ENCODE measurements at regions not wholly inside any gene's neighbourhood (a gene's known extent, or its start where the extent isn't known, plus 50 kb on each side); places are given as distances from the start of the nearest gene placed in this dataset.

DNA sequence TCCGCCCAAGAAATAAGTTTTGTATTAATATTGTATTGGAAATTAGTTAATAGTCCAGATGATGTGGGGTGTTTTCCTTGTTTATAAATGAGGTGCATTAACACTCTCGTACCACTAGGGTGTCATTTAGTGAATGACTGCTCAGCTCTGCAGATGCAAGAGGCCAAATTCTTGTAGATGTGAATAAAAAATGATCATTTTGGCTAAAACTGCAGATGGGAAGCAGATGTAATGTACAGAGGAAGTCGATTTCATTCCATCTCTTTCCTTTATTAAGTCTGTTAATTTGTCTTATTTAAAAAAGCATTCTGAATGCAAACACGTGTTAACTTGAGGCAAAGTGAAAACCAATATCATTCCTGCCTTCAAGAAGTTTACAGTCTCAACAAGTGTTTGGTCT is 108.1 kb downstream of the DHX15 start:
- TF ChIP-seq, protein P1, sequence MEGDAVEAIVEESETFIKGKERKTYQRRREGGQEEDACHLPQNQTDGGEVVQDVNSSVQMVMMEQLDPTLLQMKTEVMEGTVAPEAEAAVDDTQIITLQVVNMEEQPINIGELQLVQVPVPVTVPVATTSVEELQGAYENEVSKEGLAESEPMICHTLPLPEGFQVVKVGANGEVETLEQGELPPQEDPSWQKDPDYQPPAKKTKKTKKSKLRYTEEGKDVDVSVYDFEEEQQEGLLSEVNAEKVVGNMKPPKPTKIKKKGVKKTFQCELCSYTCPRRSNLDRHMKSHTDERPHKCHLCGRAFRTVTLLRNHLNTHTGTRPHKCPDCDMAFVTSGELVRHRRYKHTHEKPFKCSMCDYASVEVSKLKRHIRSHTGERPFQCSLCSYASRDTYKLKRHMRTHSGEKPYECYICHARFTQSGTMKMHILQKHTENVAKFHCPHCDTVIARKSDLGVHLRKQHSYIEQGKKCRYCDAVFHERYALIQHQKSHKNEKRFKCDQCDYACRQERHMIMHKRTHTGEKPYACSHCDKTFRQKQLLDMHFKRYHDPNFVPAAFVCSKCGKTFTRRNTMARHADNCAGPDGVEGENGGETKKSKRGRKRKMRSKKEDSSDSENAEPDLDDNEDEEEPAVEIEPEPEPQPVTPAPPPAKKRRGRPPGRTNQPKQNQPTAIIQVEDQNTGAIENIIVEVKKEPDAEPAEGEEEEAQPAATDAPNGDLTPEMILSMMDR (conservative IDR thresholded peaks at IDR 0.05; ENCODE audit: control insufficient read depth, insufficient read depth, low read depth, low read length), result peak; percentile 67
- H3K4me3 ChIP-seq (ENCODE audit: control insufficient read depth, low read depth, low read length), result no peak overlapping the region
- DNase-seq (ENCODE audit: low read depth), result peak; percentile 46

DNA sequence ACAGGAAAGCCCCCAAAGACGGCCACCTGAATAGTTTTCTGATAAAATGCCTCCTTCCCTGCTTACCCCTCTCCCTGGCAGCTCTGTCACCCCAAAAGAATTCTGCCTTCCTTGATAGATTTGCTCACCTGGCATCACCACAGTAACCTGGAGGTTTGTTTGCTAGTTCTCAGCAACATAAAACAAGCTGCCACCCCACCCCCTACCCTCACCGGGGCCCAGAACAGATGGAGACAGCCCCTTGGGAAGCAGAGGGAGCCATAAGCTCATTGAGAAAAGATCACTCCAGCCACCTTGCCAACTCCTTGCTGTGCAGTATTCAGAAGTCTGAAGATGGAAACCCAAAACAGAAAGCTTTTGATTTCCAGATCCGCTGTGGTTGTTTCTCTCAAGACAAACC is 108.6 kb downstream of the DHX15 start:
- no peak for DNase-seq (ENCODE audit: low read depth)
- H3K4me3 ChIP-seq (ENCODE audit: control insufficient read depth, low read depth, low read length), result no peak overlapping the region
- TF ChIP-seq, protein P1 (conservative IDR thresholded peaks at IDR 0.05; ENCODE audit: control insufficient read depth, insufficient read depth, low read depth, low read length), result no peak

DNA sequence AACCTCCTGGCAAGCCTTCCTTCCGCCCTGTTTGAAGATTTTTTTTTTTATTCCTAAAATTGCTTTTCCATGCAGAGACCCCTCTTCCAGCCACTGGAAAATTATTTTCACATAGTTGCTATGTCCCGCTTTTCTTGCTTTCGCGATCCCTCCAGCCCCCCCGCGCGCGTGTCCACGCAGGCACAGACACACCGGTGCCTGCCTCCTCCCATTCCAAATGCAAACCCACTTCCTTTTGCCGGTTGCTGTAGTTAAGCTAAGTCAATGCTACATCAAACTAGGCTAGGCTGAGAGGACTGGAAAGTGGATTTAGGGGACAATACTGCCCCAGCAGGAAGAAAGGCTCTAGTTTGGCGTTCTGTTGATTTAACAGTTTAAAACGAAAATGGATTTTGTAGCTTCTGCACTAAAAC is 111.0 kb downstream of the DHX15 start:
- peak; percentile 30 for DNase-seq (ENCODE audit: low read depth)
- peak overlapping the region; percentile 46 for H3K4me3 ChIP-seq (ENCODE audit: control insufficient read depth, low read depth, low read length)
- TF ChIP-seq, protein P1 (conservative IDR thresholded peaks at IDR 0.05; ENCODE audit: control insufficient read depth, insufficient read depth, low read depth, low read length), result no peak

DNA sequence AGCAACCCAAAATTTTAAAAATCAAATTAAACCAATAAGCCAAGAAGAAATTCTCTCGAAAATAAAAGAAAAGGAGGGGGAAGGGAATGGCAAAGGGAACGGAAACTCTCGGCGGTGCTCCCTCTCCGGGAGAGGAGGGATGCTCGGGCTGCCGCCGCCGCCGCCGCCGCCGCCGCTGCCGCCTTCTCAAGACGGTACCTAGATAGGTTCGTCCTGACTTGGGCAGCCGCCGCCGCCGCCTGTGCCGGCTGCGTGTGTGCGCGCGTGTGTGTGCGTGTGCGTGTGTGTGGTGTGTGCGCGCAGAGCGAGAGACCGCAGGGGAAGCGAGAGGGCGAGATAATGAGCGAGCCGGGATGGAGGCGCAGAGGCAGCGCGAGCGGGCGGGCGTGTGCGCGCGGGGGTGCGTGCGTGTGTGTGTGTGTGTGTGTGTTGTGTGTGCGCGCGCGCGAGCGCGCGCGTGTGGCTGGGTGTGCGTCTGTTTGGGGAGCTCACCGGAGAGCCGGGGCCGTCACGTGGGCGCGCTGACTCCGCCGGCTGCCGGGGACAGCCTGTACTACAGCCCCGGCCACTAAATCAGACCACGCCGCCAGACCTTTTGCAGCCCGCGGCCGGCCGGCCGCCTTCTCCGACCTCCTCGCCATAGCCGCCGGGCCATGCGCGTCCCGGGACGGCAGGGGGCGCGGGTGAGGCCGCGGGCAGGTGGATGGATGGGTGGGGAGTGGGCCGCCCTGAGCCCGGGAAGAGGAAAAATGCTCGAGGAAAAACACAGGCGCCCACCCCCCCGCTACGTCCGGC is 111.6 kb downstream of the DHX15 start:
- TF ChIP-seq, protein P1 (conservative IDR thresholded peaks at IDR 0.05; ENCODE audit: control insufficient read depth, insufficient read depth, low read depth, low read length), result no peak
- DNase-seq (ENCODE audit: low read depth), result peak; percentile 74
- H3K4me3 ChIP-seq (ENCODE audit: control insufficient read depth, low read depth, low read length), result peak overlapping the region; percentile 46

DNA sequence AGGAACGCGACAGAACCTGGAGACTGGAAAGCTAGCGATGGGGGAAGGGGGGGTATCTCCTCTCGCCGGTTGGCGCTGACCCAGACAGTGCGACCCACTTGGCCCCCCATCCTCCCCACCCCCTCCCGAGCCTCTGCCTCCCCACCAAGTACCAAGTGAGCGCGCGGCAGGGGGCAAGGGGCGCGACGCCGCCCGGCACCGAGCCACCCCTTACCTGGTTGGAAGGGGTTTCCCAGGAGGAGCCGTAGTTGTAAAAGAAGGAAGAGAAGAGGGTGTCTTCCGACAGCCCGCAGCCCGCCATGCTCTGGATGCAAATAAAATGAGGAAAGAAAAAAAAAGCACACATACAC is 112.2 kb downstream of the DHX15 start:
- H3K4me3 ChIP-seq (ENCODE audit: control insufficient read depth, low read depth, low read length), result peak overlapping the region; percentile 46
- DNase-seq (ENCODE audit: low read depth), result no peak
- TF ChIP-seq, protein P1 (conservative IDR thresholded peaks at IDR 0.05; ENCODE audit: control insufficient read depth, insufficient read depth, low read depth, low read length), result no peak

DNA sequence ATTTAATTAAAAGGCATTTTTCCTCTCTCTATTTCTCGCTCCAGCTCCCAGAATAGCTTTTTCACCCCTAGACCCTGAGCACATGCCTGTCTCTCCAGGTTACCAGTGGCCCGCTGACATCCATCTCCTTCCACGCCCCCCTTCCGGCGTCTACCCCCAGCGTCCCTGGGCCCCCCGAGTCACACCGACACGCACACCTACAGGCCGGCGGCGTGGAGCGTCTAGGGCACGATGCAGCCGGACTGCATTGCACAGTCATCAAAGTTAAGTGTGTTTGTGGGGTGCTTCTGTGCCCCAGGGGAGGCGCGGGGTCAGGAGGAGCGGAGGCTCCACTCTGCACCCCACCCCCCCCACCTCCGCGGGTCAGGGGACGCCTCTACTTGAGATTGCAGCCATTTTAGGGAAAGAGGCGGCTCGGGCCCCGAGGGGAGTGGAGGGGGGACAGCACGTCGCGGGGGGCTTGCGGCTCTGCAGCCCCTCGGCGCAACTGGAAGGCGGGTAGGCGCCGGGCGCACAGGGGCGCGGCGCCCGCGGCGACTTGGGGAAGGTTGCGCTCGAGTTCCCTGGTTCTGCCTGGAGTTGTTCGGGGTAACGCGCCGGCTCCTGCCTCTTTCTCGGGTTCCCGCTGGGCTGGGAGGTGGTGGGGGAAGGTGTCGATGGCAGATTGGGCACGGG is 112.7 kb downstream of the DHX15 start:
- TF ChIP-seq, protein P1 (conservative IDR thresholded peaks at IDR 0.05; ENCODE audit: control insufficient read depth, insufficient read depth, low read depth, low read length), result no peak
- DNase-seq (ENCODE audit: low read depth), result no peak
- H3K4me3 ChIP-seq (ENCODE audit: control insufficient read depth, low read depth, low read length), result peak overlapping the region; percentile 46
